ENCODE measurements at regions not wholly inside any gene's neighbourhood (a gene's known extent, or its start where the extent isn't known, plus 50 kb on each side); places are given as distances from the start of the nearest gene placed in this dataset.

DNA sequence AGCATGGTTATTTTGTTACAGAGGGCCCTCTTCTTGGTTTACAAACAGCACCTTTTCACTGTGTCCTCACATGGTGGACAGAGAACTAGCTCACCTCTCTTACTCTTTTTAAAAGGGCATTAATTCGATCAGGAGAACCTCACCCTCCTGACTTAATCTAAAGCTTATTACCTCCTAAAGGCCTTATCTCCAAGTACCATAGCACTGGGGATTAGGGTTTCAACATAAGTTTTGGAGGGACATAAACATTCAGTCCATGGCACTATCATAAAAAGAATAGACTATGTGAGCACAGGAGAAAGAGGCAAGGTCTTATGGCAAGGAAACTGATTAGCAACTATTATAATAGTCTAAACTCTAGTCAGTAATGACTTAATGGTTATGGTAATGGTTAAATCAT is 736.2 kb upstream of the ADGRB3 start (continued):
- TF ChIP-seq RBBP5 (IDR thresholded peaks at IDR 0.05; ENCODE audit: borderline replicate concordance, low read depth, low read length) (no peak), CBX8 (IDR thresholded peaks at IDR 0.05; ENCODE audit: borderline replicate concordance, low read depth, low read length) (no peak), POLR2AphosphoS5 (IDR thresholded peaks at IDR 0.05; ENCODE audit: low read depth, low read length) (no peak)

Measured in H1 (cell line).